ENCODE measurements at regions not wholly inside any gene's neighbourhood (a gene's known extent, or its start where the extent isn't known, plus 50 kb on each side); places are given as distances from the start of the nearest gene placed in this dataset.

- TF ChIP-seq, protein P1, sequence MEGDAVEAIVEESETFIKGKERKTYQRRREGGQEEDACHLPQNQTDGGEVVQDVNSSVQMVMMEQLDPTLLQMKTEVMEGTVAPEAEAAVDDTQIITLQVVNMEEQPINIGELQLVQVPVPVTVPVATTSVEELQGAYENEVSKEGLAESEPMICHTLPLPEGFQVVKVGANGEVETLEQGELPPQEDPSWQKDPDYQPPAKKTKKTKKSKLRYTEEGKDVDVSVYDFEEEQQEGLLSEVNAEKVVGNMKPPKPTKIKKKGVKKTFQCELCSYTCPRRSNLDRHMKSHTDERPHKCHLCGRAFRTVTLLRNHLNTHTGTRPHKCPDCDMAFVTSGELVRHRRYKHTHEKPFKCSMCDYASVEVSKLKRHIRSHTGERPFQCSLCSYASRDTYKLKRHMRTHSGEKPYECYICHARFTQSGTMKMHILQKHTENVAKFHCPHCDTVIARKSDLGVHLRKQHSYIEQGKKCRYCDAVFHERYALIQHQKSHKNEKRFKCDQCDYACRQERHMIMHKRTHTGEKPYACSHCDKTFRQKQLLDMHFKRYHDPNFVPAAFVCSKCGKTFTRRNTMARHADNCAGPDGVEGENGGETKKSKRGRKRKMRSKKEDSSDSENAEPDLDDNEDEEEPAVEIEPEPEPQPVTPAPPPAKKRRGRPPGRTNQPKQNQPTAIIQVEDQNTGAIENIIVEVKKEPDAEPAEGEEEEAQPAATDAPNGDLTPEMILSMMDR (IDR thresholded peaks at IDR 0.05; ENCODE audit: low read depth, low read length) = no peak
- H3K27me3 ChIP-seq = no peaks in the 10 kb centered on the region
- DNase-seq = no peak
- no peaks in the 10 kb centered on the region for H3K36me3 ChIP-seq
- H3K9me3 ChIP-seq = no peaks in the 10 kb centered on the region
- peaks cover 9% of the 10 kb centered on the region for H3K4me1 ChIP-seq
- no peak overlapping the region for H3K4me3 ChIP-seq (ENCODE audit: low read depth, low read length)
These were observed 345.8 kb downstream of the PTEN start for GRCh38 chr10:88209231-88209630.

- peak; percentile 19 for DNase-seq
- Histone ChIP-seq H3K4me3 (ENCODE audit: low read depth, low read length) (no peak overlapping the region), H3K9me3 (no peaks in the 10 kb centered on the region), H3K4me1 (peaks cover 9% of the 10 kb centered on the region), H3K27me3 (no peaks in the 10 kb centered on the region), H3K36me3 (no peaks in the 10 kb centered on the region)
- TF ChIP-seq, protein P1 (IDR thresholded peaks at IDR 0.05; ENCODE audit: low read depth, low read length) = no peak
These were observed 346.6 kb downstream of the PTEN start for GRCh38 chr10:88209837-88210561.

- TF ChIP-seq, protein P1 (IDR thresholded peaks at IDR 0.05; ENCODE audit: low read depth, low read length) = no peak
- H3K9me3 ChIP-seq = no peaks in the 10 kb centered on the region
- H3K36me3 ChIP-seq = no peaks in the 10 kb centered on the region
These were observed 347.8 kb downstream of the PTEN start for GRCh38 chr10:88211230-88211629.

GRCh38 chr10:88212069-88212468, 348.6 kb downstream of the PTEN start:
- no peak for DNase-seq
- Histone ChIP-seq H3K27me3 (no peaks in the 10 kb centered on the region), H3K36me3 (no peaks in the 10 kb centered on the region), H3K9me3 (no peaks in the 10 kb centered on the region), H3K4me1 (peaks cover 9% of the 10 kb centered on the region), H3K4me3 (ENCODE audit: low read depth, low read length) (no peak overlapping the region)
- TF ChIP-seq, protein P1 (IDR thresholded peaks at IDR 0.05; ENCODE audit: low read depth, low read length) = no peak

More at GRCh38 chr10:88211230-88211629, 347.8 kb downstream of the PTEN start:
- DNase-seq = no peak
- Histone ChIP-seq H3K4me1 (peaks cover 9% of the 10 kb centered on the region), H3K27me3 (no peaks in the 10 kb centered on the region), H3K4me3 (ENCODE audit: low read depth, low read length) (no peak overlapping the region)

- no peak for DNase-seq
- H3K36me3 ChIP-seq = no peaks in the 10 kb centered on the region
- H3K9me3 ChIP-seq = no peaks in the 10 kb centered on the region
- H3K27me3 ChIP-seq = no peaks in the 10 kb centered on the region
- TF ChIP-seq, protein P1 (IDR thresholded peaks at IDR 0.05; ENCODE audit: low read depth, low read length) = no peak
- H3K4me1 ChIP-seq = peaks cover 6% of the 10 kb centered on the region
- no peak overlapping the region for H3K4me3 ChIP-seq (ENCODE audit: low read depth, low read length)
These were observed 349.7 kb downstream of the PTEN start for GRCh38 chr10:88213065-88213605.

DNA sequence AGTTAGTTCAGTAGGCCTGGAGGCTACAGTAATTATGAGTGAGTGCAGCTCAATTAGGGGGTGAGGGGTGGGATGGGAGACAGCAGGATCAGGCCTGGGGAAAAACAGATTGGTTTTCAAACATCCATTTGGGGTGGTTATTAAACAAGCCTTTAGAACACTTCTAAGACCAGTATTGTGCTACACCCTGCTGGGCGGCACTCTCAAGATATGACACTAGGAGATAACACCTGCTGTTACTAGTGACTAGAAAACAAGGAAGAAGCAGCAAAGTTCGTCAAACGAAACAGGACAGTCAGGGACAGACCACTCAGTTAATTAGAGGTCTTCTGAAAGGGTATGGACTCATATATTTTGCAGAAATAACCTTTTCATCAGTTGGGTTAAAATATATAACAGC, 353.6 kb downstream of the PTEN start:
- Histone ChIP-seq H3K9me3 (no peaks in the 10 kb centered on the region), H3K4me1 (no peaks in the 10 kb centered on the region; the same call in none of the 2 replicates), H3K36me3 (no peaks in the 10 kb centered on the region), H3K4me3 (ENCODE audit: low read depth, low read length) (no peak overlapping the region), H3K27me3 (no peaks in the 10 kb centered on the region)
- no peak for DNase-seq
- TF ChIP-seq, protein P1 (IDR thresholded peaks at IDR 0.05; ENCODE audit: low read depth, low read length) = no peak
